K562 (cell line): ENCODE measurements at regions not wholly inside any gene's neighbourhood (a gene's known extent, or its start where the extent isn't known, plus 50 kb on each side); places are given as distances from the start of the nearest gene placed in this dataset.

Source experiments
- ATAC-seq: fragments of 200-7000 bp; cut with Tn5 transposase; 3 replicates; pipeline ENCODE4 v1.9.1; 2020; ENCODE audit warnings: moderate library complexity
- BruUV-seq: library from RNA; stranded (reverse); fragments of 400-500 nt; replicated peaks from 2 replicates; lab custom pipeline; 2021; lab: Mats Ljungman, UMichigan
- CTCF ChIA-PET: fragments of 300-600 bp; formaldehyde crosslinking; extraction: SDS; loops from one replicate; lab custom pipeline; 2021; ENCODE audit warnings: low intra/inter-chr PET ratio; lab: Yijun Ruan, JAX
- POLR2A ChIA-PET: fragments of 300-600, 350-650 bp; sonication (Branson Sonifier 250); formaldehyde crosslinking; extraction: SDS; loops from one replicate; lab custom pipeline; 2021; ENCODE audit warnings: antibody characterized with exemption, inconsistent platforms; lab: Yijun Ruan, JAX
- DNase-seq, 4 experiments: peaks; one replicate each; pipeline versions ENCODE4 v3.0.0 to v3.0.0-alpha.2; 2011 to 2018; ENCODE audit warnings: low spot score in 3 of 4, mixed read lengths in 3 of 4; ENCODE audit errors: extremely low read depth in 1 of 4
- FAIRE-seq: peaks from 2 replicates; lab custom pipeline; 2011; peaks lifted over from hg19 to GRCh38; lab: Jason Lieb, UNC
- H2AFZ ChIP-seq: 2 replicates; pipeline ENCODE4 v1.6.0; 2011; ENCODE audit warnings: low read depth, low read length, control low read depth, inconsistent platforms
- H3K27ac ChIP-seq: fragments of 200-600 bp; 3 replicates; pipeline ENCODE4 v1.8.0; 2011; ENCODE audit warnings: low read depth, mild to moderate bottlenecking, control low read depth, inconsistent platforms, low read length, moderate library complexity, mixed read lengths; ENCODE audit errors: extremely low read depth
- H3K27me3 ChIP-seq, 2 experiments: fragments of 300-600 bp in 1 of 2; 2 replicates in 1 of 2; 3 replicates in 1 of 2; pipeline versions ENCODE4 v1.6.0 to v1.8.0; 2011; ENCODE audit warnings: inconsistent platforms in 2 of 2, low read length in 2 of 2, mild to moderate bottlenecking in 1 of 2, mixed read lengths in 1 of 2, moderate library complexity in 1 of 2; ENCODE audit not compliant: control insufficient read depth in 2 of 2, insufficient read depth in 2 of 2
- H3K36me3 ChIP-seq: fragments of 300-600 bp; 3 replicates; pipeline ENCODE4 v1.8.0; 2011; ENCODE audit warnings: mild to moderate bottlenecking, low read length, inconsistent platforms; ENCODE audit not compliant: control insufficient read depth, insufficient read depth
- H3K4me1 ChIP-seq, 2 experiments: fragments of 200-600 bp in 1 of 2; replicated peaks in 1 of 2; 2 replicates in 1 of 2; 3 replicates in 1 of 2; pipeline versions ENCODE4 v1.5.1 to v1.8.0; 2011; ENCODE audit warnings: inconsistent platforms in 2 of 2, low read length in 2 of 2, mild to moderate bottlenecking in 1 of 2, mixed read lengths in 1 of 2, moderate library complexity in 1 of 2; ENCODE audit not compliant: control insufficient read depth in 2 of 2, insufficient read depth in 2 of 2
- H3K4me2 ChIP-seq: 2 replicates; pipeline ENCODE4 v1.6.1; 2011; ENCODE audit warnings: low read length, control low read depth, inconsistent platforms, mixed read lengths; ENCODE audit not compliant: insufficient read depth
- H3K4me3 ChIP-seq: fragments of 200-600 bp; sonication (generic), shearing (Covaris generic); 2 replicates; pipeline ENCODE4 v1.5.1; 2016; ENCODE audit warnings: control low read depth, inconsistent platforms
- H3K79me2 ChIP-seq: fragments of 200-600 bp; 3 replicates; pipeline ENCODE4 v1.8.0; 2011; ENCODE audit warnings: low read length, inconsistent platforms; ENCODE audit not compliant: control insufficient read depth, insufficient read depth
- H3K9ac ChIP-seq, 2 experiments: 2 replicates each; pipeline versions ENCODE4 v1.6.0 to v1.6.1; 2011; ENCODE audit warnings: low read depth in 2 of 2, low read length in 2 of 2, control low read depth in 1 of 2, inconsistent platforms in 1 of 2, mild to moderate bottlenecking in 1 of 2, mixed read lengths in 1 of 2; ENCODE audit not compliant: insufficient read depth in 1 of 2
- H3K9me1 ChIP-seq: one replicate; pipeline ENCODE4 v1.6.0; 2011; ENCODE audit warnings: inconsistent platforms, mild to moderate bottlenecking, low read length, moderate library complexity; ENCODE audit not compliant: control insufficient read depth, insufficient read depth
- H3K9me3 ChIP-seq: replicated peaks from 2 replicates; pipeline ENCODE4 v1.5.1; 2011; ENCODE audit warnings: low read depth, low read length, inconsistent platforms; ENCODE audit not compliant: control insufficient read depth, insufficient read depth
- H4K20me1 ChIP-seq: replicated peaks from 2 replicates; pipeline ENCODE4 v1.6.1; 2011; ENCODE audit warnings: low read length, inconsistent platforms, mixed read lengths; ENCODE audit not compliant: control insufficient read depth, insufficient read depth
- BRD9 ChIP-seq: fragments of 450-650 bp; IDR thresholded peaks from 2 replicates; pipeline ENCODE4 v1.6.1; 2018; ENCODE audit warnings: low read depth; ENCODE audit not compliant: partially characterized antibody
- CCAR2 ChIP-seq: fragments of 200-400 bp; formaldehyde crosslinking; IDR thresholded peaks from 2 replicates; pipeline ENCODE4 v1.6.1; 2017; ENCODE audit warnings: mild to moderate bottlenecking, low read depth, low read length
- FOXP1 ChIP-seq: sonication (generic); formaldehyde crosslinking; IDR thresholded peaks from 2 replicates; pipeline ENCODE4 v1.8.0; 2022; ENCODE audit warnings: mild to moderate bottlenecking, missing genetic modification reagents
- ILF3 ChIP-seq: fragments of 450-650 bp; IDR thresholded peaks from 2 replicates; pipeline ENCODE4 v1.6.1; 2018; ENCODE audit warnings: antibody characterized with exemption, mild to moderate bottlenecking, moderate library complexity, borderline replicate concordance
- MCM2 ChIP-seq: fragments of 450-650 bp; IDR thresholded peaks from 2 replicates; pipeline ENCODE4 v1.6.1; 2017; ENCODE audit warnings: low read depth, mild to moderate bottlenecking
- MCM7 ChIP-seq, 2 experiments: fragments of 450-650 bp; IDR thresholded peaks; 2 replicates each; pipeline ENCODE4 v1.6.1; 2016 to 2018
- NFRKB ChIP-seq: fragments of 450-650 bp; IDR thresholded peaks from 2 replicates; pipeline ENCODE4 v1.6.1; 2016; ENCODE audit warnings: low read depth
- SMAD1 ChIP-seq: fragments of 150-350 bp; IDR thresholded peaks from 2 replicates; pipeline ENCODE4 v1.6.1; 2014; ENCODE audit warnings: low read length, low read depth; ENCODE audit not compliant: partially characterized antibody
- SP2 ChIP-seq: IDR thresholded peaks from 2 replicates; pipeline ENCODE4 v1.6.1; 2011; ENCODE audit warnings: mild to moderate bottlenecking, low read depth, low read length, moderate library complexity; ENCODE audit not compliant: poor library complexity, severe bottlenecking; ENCODE audit errors: extremely low read depth
- SREBF1 ChIP-seq: fragments of 150-350 bp; IDR thresholded peaks from 2 replicates; pipeline ENCODE4 v1.6.1; 2014; ENCODE audit warnings: antibody characterized with exemption, low read depth, low read length, borderline replicate concordance
- STAG1 ChIP-seq: sonication (generic); formaldehyde crosslinking; IDR thresholded peaks from 2 replicates; pipeline ENCODE4 v1.5.0; 2020; ENCODE audit warnings: missing genetic modification reagents, borderline replicate concordance
- WGBS: fragments of 100-300 bp; shearing (Covaris generic); methylation state at CpG from one replicate; pipeline ENCODE4 v1.1.6; 2016; ENCODE audit warnings: low coverage, mixed read lengths; ENCODE audit not compliant: insufficient coverage; ENCODE audit errors: missing lambda C conversion rate; 5-methylcytosine and 5-hydroxymethylcytosine counted together
- in situ Hi-C: fragments of 300-500 bp; cut with MboI; formaldehyde crosslinking; loops from 4 replicates; pipeline ENCODE4 v1.15.0; 2018; ENCODE audit warnings: inconsistent platforms, mixed read lengths
- intact Hi-C: fragments of 100-400 bp; cut with micrococcal nuclease; formaldehyde crosslinking; loops from 2 replicates; pipeline ENCODE4 v1.14.2; 2022
- TF ChIP-seq, protein P1 (sequence below): IDR thresholded peaks from 2 replicates; pipeline ENCODE4 v1.6.1; 2011; ENCODE audit not compliant: insufficient read length; ENCODE audit errors: extremely low read depth
- TF ChIP-seq, protein P2 (sequence below): fragments of 250-450 bp; sonication (Bioruptor Pico); IDR thresholded peaks from 2 replicates; pipeline ENCODE4 v1.4.0; 2020; ENCODE audit warnings: mild to moderate bottlenecking, moderate library complexity
- TF ChIP-seq, protein P3 (sequence below): sonication (generic); formaldehyde crosslinking; IDR thresholded peaks from 2 replicates; pipeline ENCODE4 v1.8.1; 2023; ENCODE audit warnings: mild to moderate bottlenecking, missing genetic modification reagents
- TF ChIP-seq, protein P4 (sequence below): fragments of 250-450 bp; sonication (Bioruptor Pico); IDR thresholded peaks from 2 replicates; pipeline ENCODE4 v1.9.0; 2021; ENCODE audit warnings: mild to moderate bottlenecking, inconsistent platforms

DNA sequence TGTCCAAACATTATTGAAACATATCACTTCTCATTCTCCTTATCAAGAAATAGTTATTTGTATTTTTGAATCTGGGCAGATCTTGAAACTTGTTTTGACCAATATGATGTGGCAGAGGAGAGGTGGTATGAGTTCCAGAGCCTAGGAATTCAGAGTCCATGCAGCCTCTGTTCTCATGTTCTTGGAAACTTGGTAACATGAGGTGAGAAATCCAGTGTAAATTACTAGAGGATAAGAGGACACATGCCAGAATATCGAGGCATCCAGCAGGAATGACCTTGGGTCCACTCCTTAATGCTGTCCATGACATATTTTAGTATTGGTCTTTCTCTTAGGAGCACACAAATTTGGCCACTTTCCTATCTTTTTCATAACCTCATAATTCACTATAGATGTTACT lies 1374.6 kb downstream of the FSCB start:
- Histone ChIP-seq H3K9me1 (no peaks in the 10 kb centered on the region), H3K9ac (no peak overlapping the region), H3K27me3 (no peaks in the 10 kb centered on the region), H3K79me2 (no peaks in the 10 kb centered on the region), H3K4me1 (no peaks in the 10 kb centered on the region), H4K20me1 (no peaks in the 10 kb centered on the region), H3K4me3 (no peak overlapping the region), H3K9me3 (no peaks in the 10 kb centered on the region), H3K4me2 (no peak overlapping the region), H2AFZ (no peak overlapping the region), H3K36me3 (no peaks in the 10 kb centered on the region), H3K27ac (no peak overlapping the region)
- TF ChIP-seq FOXP1 (CRISPR knock-in tag) (no peak), ILF3 (no peak), NFRKB (no peak), MCM2 (no peak), SMAD1 (no peak), CCAR2 (no peak), STAG1 (no peak), BRD9 (no peak), SP2 (no peak), MCM7 (IDR thresholded peaks at IDR 0.05) (no peak), SREBF1 (no peak)
- TF ChIP-seq, protein P1, sequence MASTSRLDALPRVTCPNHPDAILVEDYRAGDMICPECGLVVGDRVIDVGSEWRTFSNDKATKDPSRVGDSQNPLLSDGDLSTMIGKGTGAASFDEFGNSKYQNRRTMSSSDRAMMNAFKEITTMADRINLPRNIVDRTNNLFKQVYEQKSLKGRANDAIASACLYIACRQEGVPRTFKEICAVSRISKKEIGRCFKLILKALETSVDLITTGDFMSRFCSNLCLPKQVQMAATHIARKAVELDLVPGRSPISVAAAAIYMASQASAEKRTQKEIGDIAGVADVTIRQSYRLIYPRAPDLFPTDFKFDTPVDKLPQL, result no peak
- TF ChIP-seq, protein P2, sequence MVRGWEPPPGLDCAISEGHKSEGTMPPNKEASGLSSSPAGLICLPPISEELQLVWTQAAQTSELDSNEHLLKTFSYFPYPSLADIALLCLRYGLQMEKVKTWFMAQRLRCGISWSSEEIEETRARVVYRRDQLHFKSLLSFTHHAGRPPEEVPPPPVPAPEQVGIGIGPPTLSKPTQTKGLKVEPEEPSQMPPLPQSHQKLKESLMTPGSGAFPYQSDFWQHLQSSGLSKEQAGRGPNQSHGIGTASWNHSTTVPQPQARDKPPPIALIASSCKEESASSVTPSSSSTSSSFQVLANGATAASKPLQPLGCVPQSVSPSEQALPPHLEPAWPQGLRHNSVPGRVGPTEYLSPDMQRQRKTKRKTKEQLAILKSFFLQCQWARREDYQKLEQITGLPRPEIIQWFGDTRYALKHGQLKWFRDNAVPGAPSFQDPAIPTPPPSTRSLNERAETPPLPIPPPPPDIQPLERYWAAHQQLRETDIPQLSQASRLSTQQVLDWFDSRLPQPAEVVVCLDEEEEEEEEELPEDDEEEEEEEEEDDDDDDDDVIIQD (CRISPR knock-in tag), result no peak
- TF ChIP-seq, protein P3, sequence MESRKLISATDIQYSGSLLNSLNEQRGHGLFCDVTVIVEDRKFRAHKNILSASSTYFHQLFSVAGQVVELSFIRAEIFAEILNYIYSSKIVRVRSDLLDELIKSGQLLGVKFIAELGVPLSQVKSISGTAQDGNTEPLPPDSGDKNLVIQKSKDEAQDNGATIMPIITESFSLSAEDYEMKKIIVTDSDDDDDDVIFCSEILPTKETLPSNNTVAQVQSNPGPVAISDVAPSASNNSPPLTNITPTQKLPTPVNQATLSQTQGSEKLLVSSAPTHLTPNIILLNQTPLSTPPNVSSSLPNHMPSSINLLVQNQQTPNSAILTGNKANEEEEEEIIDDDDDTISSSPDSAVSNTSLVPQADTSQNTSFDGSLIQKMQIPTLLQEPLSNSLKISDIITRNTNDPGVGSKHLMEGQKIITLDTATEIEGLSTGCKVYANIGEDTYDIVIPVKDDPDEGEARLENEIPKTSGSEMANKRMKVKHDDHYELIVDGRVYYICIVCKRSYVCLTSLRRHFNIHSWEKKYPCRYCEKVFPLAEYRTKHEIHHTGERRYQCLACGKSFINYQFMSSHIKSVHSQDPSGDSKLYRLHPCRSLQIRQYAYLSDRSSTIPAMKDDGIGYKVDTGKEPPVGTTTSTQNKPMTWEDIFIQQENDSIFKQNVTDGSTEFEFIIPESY (CRISPR knock-in tag), result no peak
- TF ChIP-seq, protein P4, sequence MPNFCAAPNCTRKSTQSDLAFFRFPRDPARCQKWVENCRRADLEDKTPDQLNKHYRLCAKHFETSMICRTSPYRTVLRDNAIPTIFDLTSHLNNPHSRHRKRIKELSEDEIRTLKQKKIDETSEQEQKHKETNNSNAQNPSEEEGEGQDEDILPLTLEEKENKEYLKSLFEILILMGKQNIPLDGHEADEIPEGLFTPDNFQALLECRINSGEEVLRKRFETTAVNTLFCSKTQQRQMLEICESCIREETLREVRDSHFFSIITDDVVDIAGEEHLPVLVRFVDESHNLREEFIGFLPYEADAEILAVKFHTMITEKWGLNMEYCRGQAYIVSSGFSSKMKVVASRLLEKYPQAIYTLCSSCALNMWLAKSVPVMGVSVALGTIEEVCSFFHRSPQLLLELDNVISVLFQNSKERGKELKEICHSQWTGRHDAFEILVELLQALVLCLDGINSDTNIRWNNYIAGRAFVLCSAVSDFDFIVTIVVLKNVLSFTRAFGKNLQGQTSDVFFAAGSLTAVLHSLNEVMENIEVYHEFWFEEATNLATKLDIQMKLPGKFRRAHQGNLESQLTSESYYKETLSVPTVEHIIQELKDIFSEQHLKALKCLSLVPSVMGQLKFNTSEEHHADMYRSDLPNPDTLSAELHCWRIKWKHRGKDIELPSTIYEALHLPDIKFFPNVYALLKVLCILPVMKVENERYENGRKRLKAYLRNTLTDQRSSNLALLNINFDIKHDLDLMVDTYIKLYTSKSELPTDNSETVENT (CRISPR knock-in tag), result no peak
- in situ Hi-C loops (no loop called here), intact Hi-C loops (no loop called here)
- no TSS peak for BruUV-seq
- ATAC-seq (no peak), FAIRE-seq (no peak), DNase-seq (no peak)
- ChIA-PET CTCF (no interaction called here), POLR2A (no interaction called here)
- WGBS, result 0% methylated on average over 1 of the region's 1 CpG
